Osteocyte (in vitro differentiated cells): ENCODE measurements at regions not wholly inside any gene's neighbourhood (a gene's known extent, or its start where the extent isn't known, plus 50 kb on each side); places are given as distances from the start of the nearest gene placed in this dataset.

ENCODE experiments used
- DNase-seq: peaks from one replicate; pipeline ENCODE4 v3.0.0; 2021; ENCODE audit warnings: mixed read lengths; ENCODE audit not compliant: unreplicated experiment; ENCODE audit errors: extremely low spot score
- H3K27ac Mint-ChIP-seq: one replicate; pipeline ENCODE4 v1.8.0; 2021; ENCODE audit warnings: mild to moderate bottlenecking, mixed read lengths; ENCODE audit not compliant: unreplicated experiment
- H3K27me3 Mint-ChIP-seq: one replicate; pipeline ENCODE4 v1.8.0; 2021; ENCODE audit warnings: mixed read lengths; ENCODE audit not compliant: unreplicated experiment
- H3K36me3 Mint-ChIP-seq: one replicate; pipeline ENCODE4 v1.8.0; 2021; ENCODE audit warnings: mixed read lengths; ENCODE audit not compliant: unreplicated experiment
- H3K4me1 Mint-ChIP-seq: one replicate; pipeline ENCODE4 v1.8.0; 2021; ENCODE audit warnings: mixed read lengths; ENCODE audit not compliant: unreplicated experiment
- H3K4me3 Mint-ChIP-seq: one replicate; pipeline ENCODE4 v1.8.0; 2021; ENCODE audit warnings: mild to moderate bottlenecking, moderate library complexity, mixed read lengths; ENCODE audit not compliant: unreplicated experiment
- H3K9me3 Mint-ChIP-seq: one replicate; pipeline ENCODE4 v1.8.0; 2021; ENCODE audit warnings: mixed read lengths; ENCODE audit not compliant: unreplicated experiment
- CTCF ChIP-seq: fragments of 200-600 bp; sonication (generic); IDR thresholded peaks from 2 replicates; pipeline ENCODE4 v1.5.0; 2021; ENCODE audit warnings: antibody characterized with exemption, mild to moderate bottlenecking, moderate library complexity

GRCh38 chr17:31673076-31673475 is 186.0 kb downstream of the COPRS start:
- Mint-ChIP-seq H3K9me3 (peaks cover 6% of the 10 kb centered on the region), H3K27ac (no peak overlapping the region), H3K36me3 (no peaks in the 10 kb centered on the region), H3K27me3 (peaks cover 2% of the 10 kb centered on the region), H3K4me1 (peaks cover 27% of the 10 kb centered on the region), H3K4me3 (no peak overlapping the region)
- no peak for DNase-seq
- no peak for TF ChIP-seq CTCF

- TF ChIP-seq CTCF: no peak
- peaks cover 4% of the 10 kb centered on the region for H3K36me3 Mint-ChIP-seq
- DNase-seq: no peak
- H3K4me3 Mint-ChIP-seq: no peak overlapping the region
- no peak overlapping the region for H3K27ac Mint-ChIP-seq
- peaks cover 27% of the 10 kb centered on the region for H3K4me1 Mint-ChIP-seq
- peaks cover 6% of the 10 kb centered on the region for H3K9me3 Mint-ChIP-seq
- peaks cover 6% of the 10 kb centered on the region for H3K27me3 Mint-ChIP-seq
Observed at GRCh38 chr17:31672161-31672819, 186.8 kb downstream of the COPRS start.

- Mint-ChIP-seq H3K9me3 (peaks cover 20% of the 10 kb centered on the region), H3K4me3 (no peak overlapping the region), H3K4me1 (peaks cover 4% of the 10 kb centered on the region), H3K36me3 (peaks cover 9% of the 10 kb centered on the region), H3K27me3 (peaks cover 4% of the 10 kb centered on the region), H3K27ac (no peak overlapping the region)
- DNase-seq: no peak
- TF ChIP-seq CTCF: no peak
Observed at GRCh38 chr17:31663576-31663975, 195.5 kb downstream of the COPRS start.

GRCh38 chr17:31660684-31661083 is 198.4 kb downstream of the COPRS start:
- TF ChIP-seq CTCF: no peak
- Mint-ChIP-seq H3K9me3 (peaks cover 15% of the 10 kb centered on the region), H3K4me1 (peaks cover 7% of the 10 kb centered on the region), H3K27me3 (no peaks in the 10 kb centered on the region), H3K4me3 (no peak overlapping the region), H3K27ac (no peak overlapping the region), H3K36me3 (peaks cover 5% of the 10 kb centered on the region)
- peak; percentile 34 for DNase-seq

- no peak overlapping the region for H3K27ac Mint-ChIP-seq
- H3K36me3 Mint-ChIP-seq: no peaks in the 10 kb centered on the region
- TF ChIP-seq CTCF: no peak
- peaks cover 4% of the 10 kb centered on the region for H3K9me3 Mint-ChIP-seq
- H3K4me3 Mint-ChIP-seq: no peak overlapping the region
- DNase-seq: peak; percentile 48
- H3K4me1 Mint-ChIP-seq: peaks cover 24% of the 10 kb centered on the region
- H3K27me3 Mint-ChIP-seq: no peaks in the 10 kb centered on the region
Observed at GRCh38 chr17:31657876-31658275, 201.2 kb downstream of the COPRS start.
